ENCODE measurements at regions not wholly inside any gene's neighbourhood (a gene's known extent, or its start where the extent isn't known, plus 50 kb on each side); places are given as distances from the start of the nearest gene placed in this dataset.

DNA sequence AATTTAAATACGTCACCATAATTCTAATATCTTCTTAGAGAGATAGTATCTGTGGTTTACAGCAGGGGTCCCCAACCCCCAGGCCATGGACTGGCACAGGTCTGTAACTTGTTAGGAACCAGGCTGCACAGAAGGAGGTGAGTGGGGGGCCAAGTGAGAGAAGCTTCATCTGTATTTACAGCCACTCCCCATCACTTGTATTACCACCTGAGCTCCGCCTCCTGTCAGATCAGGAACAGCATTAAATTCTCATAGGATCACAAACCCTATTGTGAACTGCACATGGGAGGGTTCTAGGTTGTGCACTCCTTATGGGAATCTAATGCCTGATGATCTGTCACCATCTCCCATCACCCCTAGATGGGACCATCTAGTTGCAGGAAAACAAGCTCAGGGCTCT lies 282.6 kb downstream of the ICOS start:
- TF ChIP-seq, protein P1, sequence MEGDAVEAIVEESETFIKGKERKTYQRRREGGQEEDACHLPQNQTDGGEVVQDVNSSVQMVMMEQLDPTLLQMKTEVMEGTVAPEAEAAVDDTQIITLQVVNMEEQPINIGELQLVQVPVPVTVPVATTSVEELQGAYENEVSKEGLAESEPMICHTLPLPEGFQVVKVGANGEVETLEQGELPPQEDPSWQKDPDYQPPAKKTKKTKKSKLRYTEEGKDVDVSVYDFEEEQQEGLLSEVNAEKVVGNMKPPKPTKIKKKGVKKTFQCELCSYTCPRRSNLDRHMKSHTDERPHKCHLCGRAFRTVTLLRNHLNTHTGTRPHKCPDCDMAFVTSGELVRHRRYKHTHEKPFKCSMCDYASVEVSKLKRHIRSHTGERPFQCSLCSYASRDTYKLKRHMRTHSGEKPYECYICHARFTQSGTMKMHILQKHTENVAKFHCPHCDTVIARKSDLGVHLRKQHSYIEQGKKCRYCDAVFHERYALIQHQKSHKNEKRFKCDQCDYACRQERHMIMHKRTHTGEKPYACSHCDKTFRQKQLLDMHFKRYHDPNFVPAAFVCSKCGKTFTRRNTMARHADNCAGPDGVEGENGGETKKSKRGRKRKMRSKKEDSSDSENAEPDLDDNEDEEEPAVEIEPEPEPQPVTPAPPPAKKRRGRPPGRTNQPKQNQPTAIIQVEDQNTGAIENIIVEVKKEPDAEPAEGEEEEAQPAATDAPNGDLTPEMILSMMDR (IDR thresholded peaks at IDR 0.05), result no peak
- no peak overlapping the region for H3K27ac ChIP-seq
- DNase-seq (ENCODE audit: low spot score), result no peak
- H3K4me3 ChIP-seq, result no peak overlapping the region

DNA sequence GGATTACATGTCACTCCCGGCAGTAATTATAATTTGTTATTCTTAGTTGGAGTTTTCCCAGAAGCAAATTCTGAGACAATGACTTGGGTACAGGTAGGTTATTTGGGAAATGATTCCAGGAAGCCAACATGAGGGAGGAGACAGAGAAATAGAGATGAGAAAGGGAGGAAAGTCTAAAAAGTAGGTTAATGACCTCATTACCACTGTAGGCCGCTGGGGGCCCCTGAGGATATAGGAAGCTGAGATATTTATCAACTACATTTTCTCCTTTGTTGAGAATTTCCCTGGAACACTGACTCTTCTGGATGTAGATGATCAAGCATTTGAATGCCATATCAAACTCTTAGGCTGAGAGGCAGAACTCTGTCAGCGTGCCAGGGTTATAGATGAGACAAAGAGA lies 284.3 kb downstream of the ICOS start:
- TF ChIP-seq, protein P1 (IDR thresholded peaks at IDR 0.05), result no peak

DNA sequence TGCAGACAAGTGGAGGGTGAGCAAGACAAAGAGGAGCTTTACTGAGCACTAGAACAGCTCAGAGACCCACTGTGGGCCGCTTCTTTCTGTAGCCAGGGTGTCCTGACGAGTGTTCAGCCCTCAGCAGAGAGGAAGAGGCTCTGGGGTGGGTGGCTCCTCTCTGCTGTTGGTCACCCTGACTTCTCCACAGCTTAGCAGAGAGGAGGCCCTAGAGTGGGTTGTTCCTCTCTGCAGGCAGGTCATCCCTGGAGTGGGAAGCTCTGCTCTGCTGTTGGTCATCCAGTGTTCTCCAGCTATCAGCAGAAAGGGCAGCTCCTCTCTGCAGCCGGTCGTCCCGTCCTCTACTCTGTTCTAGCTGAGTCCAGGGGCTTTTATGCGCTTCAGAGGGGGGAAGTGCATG lies 286.5 kb downstream of the ICOS start:
- no peak for DNase-seq (ENCODE audit: low spot score)
- H3K27ac ChIP-seq, result no peak overlapping the region
- TF ChIP-seq, protein P1 (IDR thresholded peaks at IDR 0.05), result no peak
- no peak overlapping the region for H3K4me3 ChIP-seq

More for the DNA sequence above, 284.3 kb downstream of the ICOS start:
- no peak overlapping the region for H3K4me3 ChIP-seq
- H3K27ac ChIP-seq, result no peak overlapping the region
- no peak for DNase-seq (ENCODE audit: low spot score)

DNA sequence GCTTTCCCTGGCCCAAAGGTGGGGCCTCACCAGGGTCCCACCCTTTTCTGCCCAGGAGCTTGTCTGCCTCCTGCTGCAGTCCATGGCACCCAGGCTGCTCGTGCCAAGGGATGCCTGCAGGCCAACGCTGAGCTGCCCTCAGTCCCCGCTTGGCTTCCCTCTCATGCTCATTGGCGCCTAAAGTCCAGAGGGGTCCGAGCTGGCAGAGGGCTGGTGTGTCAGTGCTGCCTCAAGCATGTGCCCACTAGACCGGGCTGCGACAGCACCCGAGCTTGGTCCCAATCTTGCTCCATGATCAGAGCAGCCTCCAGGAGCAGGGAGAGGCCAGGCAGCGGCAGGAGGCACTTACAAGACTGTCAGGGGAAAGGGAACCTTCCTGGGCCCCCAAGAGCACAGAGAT lies 287.0 kb downstream of the ICOS start:
- no peak for DNase-seq (ENCODE audit: low spot score)
- no peak overlapping the region for H3K4me3 ChIP-seq
- TF ChIP-seq, protein P1 (IDR thresholded peaks at IDR 0.05), result no peak
- H3K27ac ChIP-seq, result no peak overlapping the region

DNA sequence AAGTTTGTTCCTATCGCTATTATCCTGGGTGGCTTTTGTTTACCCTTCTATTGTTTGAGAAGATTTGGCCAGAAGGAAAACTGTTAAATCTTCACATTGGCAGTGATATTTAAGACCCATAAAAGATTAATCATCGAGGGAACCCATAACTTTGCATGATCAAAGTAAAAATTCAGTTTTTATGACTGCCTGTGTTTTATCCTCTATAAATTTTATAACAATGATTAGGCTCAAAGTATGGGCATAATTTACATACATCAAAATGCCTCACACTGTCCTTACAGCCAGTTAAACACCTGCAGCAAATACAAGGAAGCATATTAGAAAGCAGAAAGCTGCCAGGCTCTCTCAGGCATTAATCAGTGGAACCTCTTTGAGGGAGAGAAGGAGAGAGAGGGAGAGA lies 289.1 kb downstream of the ICOS start:
- DNase-seq (ENCODE audit: low spot score), result no peak
- Histone ChIP-seq H3K4me3 (no peak overlapping the region), H3K27ac (no peak overlapping the region)
- TF ChIP-seq, protein P1 (IDR thresholded peaks at IDR 0.05), result no peak

DNA sequence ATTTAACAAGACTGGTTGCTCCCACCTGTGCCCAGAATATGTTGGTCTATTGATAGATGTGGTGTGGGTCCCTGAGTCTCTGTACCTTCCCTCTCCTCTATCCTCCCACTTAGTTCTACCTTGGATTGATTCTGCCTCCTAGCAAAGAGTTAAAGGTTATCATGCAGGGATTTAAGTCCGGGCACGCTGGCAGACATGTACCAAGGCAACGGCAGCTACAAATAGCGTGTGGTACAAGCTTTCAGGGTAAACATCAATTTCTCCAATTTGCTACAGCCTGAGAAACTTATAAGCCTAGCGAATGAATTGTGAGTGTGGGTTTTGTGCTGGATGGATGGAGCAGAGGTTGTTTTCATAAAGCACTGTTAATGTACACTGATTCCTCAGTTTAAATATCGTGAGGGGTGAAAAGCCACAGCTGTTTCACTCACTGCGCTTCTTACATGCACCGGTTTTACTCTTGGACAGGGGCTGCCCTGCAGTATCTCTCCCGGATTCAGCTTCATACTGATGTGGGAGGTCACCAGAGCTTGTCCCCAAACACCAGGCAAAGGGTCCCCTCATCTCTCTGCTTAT lies 289.8 kb downstream of the ICOS start:
- peak overlapping the region; percentile 42 for H3K4me3 ChIP-seq
- H3K27ac ChIP-seq, result no peak overlapping the region
- no peak for DNase-seq (ENCODE audit: low spot score)
- TF ChIP-seq, protein P1 (IDR thresholded peaks at IDR 0.05), result no peak

DNA sequence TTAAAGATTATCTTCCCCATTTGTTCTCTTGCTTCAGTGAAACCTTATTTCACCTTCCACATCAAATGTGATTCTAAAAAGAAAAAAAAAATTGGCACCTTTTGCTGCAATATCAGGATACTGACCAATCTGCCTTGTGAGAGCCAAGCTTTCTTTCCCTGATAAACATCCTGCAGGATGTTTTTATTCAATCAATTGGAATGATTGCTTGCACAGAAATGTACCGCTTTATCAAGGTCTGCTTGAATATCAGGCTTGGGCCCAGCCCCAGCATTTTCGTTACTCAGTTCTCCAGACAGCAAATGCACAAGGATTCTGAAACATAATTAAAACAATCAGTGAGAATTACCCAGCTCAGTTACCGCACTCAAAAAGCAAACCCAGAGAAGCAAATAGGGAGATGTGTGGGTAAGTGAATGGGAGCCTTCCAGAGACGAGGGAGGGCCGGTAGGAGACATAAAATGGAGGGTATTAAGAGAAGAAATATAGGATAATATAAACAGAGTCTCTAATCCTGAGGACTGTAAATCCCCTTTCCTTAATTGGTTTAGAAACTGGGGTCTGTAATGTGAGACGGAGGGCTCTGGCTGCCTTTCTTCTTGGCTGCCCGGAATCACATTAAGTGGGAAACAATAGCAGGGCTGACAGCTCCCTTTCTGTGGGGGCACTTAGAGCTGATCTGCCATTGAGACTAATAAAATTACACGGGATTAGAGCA lies 291.8 kb downstream of the ICOS start:
- TF ChIP-seq, protein P1 (IDR thresholded peaks at IDR 0.05), result no peak

More for the DNA sequence above, 291.8 kb downstream of the ICOS start:
- Histone ChIP-seq H3K27ac (no peak overlapping the region), H3K4me3 (no peak overlapping the region)
- no peak for DNase-seq (ENCODE audit: low spot score)
